HG03095 (cell line): ENCODE measurements at regions not wholly inside any gene's neighbourhood (a gene's known extent, or its start where the extent isn't known, plus 50 kb on each side); places are given as distances from the start of the nearest gene placed in this dataset.
"Not testable (repeated sequence)": the region's sequence is repeated elsewhere in the genome, so short reads cannot be mapped to it uniquely, and the experiment has no call there.

ENCODE experiments used
- ATAC-seq: cut with Tn5 transposase; IDR thresholded peaks from one replicate; pipeline ENCODE4 v1.9.1; 2021; ENCODE audit warnings: moderate library complexity; ENCODE audit not compliant: unreplicated experiment

DNA sequence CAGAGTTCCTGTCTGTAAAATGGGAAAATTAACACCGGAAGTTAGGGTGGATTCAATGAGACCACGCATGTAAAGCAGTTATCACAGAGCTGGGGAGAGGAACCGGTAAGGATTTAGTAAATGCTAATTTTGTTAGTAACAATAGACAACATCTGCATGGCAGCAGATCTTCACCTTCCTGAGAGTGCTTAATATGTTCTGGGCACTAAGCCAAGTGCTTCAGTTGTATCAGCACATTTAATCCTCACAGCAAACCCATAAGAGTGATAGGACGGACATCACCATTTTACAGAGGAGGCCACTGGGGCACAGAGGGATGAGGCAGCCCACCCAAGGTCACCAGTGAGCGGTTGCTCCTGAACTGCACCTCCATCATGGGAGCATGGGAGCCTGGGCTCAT lies 189.4 kb downstream of the WNT5A start:
- ATAC-seq: no peak

DNA sequence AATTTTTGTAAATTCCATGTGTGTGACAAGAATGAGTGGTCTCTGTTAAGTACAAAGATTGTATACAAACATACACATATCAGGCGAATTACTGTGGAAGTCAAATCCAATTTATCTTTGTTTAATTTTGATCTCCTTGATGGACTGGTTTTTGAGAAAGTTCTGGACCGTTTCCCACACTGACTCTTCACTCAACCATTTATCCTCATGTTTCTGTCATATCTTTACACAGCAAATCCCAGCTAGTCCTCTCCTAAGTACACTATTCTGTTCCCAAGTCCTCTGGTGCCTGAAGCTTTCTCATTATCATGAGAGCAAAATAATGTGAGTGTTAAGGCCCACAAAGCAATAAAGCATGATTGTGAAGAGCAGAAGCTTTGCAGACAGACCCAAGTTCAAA lies 189.9 kb downstream of the WNT5A start:
- ATAC-seq: no peak

DNA sequence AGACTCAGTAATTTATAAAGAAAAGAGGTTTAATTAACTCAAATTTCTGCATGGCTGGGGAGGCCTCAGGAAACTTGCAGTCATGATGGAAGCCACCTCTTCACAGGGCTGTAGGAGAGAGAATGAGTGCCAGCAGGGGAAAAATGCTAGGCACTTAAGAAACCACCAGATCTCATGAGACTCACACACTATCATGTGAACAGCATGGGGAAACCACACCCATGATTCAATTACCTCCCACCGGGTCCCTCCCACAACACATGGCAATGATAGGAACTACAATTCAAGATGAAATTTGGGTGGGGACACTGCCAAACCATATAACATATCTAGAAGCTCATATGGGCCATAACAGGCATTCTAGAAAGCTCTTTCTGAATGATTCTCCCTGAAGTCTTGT lies 190.3 kb downstream of the WNT5A start:
- no peak for ATAC-seq

DNA sequence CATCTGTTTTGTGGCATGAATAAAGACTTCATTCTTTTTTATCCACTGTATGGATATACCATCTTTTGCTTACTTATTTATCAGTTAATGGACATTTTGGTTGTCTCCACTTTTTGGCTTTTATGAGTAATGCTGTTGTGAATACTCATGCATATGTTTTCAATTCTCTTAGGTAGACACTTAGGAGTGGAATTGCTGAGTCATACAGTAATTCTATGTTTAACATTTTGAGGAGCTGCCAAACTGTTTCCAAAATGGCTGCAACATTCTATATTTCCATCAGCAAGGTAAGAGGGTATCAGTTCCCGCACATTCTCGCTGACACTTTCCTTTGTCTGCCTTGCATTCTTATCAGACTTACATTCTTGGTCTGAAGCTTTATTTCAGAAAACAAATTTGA lies 191.1 kb downstream of the WNT5A start:
- no peak for ATAC-seq

DNA sequence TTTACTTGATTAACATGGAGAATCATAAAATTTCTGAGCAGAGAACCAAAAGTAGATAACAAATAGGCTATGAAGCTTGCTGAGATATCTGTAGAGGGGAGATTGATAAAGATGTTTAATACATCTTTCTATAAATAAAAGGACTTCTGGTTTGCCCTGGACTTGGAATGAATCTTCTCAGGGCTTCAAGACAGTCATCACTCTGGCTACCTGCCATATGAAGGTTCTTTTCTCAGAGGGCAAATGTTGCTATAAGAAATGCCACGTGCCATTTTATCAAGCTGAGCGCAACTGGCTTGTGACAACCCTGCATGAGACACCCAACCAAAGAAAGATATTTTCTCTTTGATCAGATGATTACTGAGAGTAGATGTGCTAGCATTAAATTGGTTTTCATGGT lies 192.5 kb downstream of the WNT5A start:
- no peak for ATAC-seq

DNA sequence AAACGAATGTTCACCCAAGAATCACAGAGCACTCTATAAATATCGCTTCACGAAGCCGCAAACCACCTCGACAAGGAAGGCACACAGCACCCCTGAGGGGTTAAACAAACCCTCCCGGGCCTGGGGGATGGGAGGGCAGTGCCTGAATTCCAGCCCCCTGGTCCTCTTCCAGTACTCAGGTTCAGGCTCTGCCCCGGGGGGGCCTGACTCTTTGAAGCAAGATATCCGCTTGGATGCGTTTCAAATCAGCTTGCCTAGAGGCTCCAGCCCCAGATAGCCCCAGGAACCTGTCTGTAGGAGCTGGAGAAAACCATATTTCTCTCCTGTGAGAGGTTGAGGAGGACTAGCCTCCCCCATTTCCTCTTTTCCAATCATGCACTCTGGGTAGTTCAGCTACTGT lies 194.7 kb downstream of the WNT5A start:
- no peak for ATAC-seq

DNA sequence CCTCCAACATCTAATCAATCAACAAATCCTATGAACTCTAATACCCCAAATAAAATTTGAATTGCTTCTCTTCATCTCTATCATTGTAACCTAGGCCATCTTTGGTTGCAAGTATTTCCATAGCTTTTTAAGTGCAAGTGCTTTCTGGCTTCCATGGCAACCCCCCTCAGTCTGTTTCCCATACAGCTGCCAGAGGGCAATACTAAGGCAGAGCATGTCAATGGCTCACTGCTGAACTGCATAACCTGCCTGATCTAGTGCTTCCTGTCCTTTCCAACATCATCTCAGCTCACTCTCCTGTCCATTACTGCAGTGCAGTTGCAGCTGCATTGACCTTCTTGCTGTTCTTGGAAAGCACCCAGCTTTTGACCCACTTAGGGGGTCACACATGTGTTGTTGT lies 198.4 kb downstream of the WNT5A start:
- ATAC-seq: no peak

DNA sequence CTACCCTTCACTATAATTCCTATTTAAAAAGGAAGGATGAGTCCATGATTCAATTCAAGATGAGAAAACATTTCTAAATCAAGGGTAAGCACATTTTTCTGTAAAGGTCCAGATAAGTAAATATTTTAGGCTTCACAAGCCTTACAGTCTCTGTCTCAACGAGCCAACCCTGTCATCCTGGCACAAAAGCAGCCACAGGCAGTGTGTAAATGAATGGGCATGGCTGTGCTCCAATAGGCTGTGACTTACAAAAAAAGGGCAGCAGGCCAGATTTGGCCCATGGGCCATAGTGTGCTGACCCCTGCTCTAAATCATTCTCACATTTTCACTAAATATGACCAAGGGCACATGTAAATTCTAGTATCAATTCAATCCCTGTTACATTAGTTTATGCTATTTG lies 200.4 kb downstream of the WNT5A start:
- no peak for ATAC-seq

DNA sequence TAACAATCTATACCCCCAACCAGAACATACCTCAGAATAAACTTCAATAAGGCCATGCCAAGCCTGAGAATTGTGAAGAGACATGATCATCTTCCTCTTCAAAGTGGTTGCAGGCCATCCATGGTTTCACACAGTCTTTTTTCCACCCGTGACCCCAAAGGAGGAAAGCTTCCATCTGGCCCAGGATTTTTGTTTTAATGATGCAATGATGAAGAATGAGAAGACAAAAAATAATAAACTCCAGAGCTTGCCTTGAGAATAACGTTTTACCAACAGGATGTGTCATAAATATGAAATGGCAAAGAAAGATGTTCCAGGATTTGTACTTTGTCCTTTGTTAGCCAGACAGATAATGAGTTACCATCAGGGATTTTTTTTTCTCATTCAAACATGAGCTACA lies 201.9 kb downstream of the WNT5A start:
- no peak for ATAC-seq

DNA sequence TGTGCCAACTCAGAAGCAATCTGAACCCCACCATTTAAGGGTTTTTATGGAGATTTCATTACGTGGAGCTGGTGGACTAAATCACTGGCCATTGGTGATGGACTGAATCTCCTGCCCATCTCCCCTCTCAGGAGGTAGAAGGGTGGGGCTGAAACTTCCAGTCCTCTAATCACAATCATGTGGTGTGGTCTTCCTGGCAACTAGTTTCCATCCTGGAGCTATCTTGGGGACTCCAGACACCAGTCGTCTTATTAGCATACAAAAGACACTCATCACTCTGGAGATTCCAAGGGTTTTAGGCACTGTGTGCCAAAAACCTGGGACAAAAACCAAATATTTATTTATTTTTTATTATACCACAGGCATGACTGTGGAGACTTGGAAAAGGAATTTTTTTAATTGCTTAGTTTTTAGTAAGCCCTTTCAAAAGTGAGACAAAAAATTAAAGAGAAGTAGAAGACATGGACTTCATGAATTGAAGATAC lies 203.6 kb downstream of the WNT5A start:
- ATAC-seq: no peak

DNA sequence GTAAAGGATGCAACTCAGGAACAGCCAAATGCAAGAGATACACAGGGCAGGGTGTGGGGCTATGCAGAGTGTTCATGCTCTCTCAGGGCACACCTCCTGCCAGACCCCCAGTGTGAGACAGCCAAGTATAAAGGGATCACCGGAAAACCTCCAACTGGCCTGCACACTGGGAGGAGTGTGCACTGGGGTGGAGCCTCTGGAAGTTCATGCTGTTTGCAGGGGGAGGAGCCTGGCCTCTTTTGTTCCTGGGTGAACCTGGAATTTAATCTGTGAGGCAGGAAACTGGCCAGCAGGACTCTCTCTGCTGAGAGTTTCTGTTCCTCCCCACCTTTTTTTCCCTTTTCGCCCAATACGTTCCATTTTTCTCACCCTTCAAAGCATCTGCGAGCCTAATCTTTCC lies 204.1 kb downstream of the WNT5A start:
- ATAC-seq: no peak

DNA sequence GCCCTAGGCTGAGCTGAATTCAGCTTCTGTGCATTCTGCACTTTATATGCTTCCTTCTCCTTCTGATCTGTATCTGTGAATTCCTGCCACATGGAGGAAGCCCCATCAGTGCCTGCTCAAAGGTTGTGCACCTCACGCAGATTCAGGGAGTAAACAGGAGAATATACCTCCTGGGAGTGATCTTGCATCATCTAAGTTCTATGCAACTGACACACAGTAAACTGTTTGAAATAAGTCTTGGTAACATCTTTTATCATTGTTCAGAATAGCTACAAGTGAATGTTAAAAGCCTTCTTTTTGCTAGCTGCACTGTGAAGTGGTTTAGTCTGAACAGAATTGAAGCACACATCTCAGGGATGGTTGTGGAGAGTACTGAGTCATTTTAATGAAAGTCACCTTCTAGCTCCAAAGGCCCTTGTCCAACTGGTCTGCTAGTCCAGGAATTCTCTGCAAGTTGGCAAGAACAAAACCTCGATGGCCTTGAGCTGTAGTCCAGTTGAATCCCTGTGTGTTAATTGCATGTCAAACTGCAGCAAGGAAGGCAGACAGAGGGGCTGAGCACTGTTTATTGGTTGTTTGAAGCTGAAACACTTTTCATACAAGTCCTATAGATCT lies 215.0 kb downstream of the WNT5A start:
- ATAC-seq: no peak

DNA sequence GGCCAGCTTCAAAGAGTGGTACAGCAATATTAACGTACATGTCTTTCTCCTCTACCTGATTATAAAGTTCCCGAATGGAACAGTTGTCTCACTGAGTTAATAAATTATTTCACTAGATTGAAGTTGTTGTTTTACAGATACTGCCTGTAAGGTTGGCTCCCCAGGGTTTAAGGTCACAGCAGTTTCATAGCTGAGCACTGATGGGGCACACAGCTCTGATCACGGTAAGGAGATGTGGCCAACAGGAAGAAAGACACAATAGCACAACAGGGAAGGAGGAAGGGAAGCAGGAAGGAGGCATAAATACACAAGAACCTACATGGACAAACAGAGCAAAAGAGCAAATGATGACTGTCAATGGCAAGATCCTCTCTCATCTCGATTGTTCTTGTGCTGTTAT lies 215.6 kb downstream of the WNT5A start:
- ATAC-seq: no peak

DNA sequence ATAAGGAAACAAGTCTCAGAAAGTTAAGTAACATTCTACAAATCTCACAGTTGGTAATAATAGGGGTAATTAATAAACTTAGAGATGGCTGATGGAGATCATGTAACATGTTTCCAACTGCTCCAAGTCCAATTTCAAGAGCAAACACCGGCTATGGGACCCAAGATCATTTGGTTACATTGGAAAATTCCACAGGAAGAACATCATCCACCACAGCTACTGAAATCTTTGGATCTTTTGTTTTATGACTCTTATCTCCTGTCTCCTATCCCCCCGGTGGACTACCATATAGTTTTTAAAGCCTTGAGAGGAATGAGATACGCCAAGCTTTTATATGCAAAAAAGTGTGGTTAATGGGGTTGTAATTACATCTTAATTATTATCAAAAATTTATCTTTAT lies 216.1 kb downstream of the WNT5A start:
- ATAC-seq: no peak

DNA sequence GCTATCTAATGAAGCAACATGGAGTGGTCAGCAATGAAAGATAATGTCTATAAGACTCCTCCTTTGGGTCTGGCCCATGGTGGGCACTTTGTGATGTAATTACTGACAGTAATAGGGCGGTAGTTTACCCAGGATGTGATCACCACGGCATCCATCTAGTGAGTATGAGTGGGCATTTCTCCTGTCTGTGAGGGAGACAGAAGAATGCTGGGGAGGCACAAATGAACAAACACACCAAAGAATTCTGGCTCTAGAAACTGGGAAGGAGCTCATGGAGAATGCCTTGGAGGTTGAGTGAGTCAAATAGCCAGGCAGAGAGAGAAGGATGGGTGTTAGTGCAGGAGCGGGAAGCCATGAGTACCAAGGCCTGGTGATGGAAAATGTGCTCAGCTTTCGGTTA lies 217.5 kb downstream of the WNT5A start:
- no peak for ATAC-seq

DNA sequence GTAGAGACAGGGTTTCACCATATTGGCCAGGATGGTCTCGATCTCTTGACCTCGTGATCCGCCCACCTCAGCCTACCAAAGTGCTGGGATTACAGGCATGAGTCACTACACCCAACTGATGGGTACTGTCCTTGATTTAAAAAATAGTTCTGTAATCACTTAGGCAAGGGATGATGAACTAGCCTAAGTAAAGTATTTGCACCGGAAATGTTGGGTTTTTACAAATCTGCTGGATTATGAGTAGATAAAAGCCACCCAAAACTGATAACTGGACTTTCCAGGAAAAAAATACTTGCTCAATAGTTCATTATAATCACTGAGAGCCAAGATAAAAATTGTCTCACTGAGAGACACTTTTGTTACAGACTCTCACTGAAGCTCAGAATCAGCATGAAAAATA lies 218.0 kb downstream of the WNT5A start:
- ATAC-seq: no peak

DNA sequence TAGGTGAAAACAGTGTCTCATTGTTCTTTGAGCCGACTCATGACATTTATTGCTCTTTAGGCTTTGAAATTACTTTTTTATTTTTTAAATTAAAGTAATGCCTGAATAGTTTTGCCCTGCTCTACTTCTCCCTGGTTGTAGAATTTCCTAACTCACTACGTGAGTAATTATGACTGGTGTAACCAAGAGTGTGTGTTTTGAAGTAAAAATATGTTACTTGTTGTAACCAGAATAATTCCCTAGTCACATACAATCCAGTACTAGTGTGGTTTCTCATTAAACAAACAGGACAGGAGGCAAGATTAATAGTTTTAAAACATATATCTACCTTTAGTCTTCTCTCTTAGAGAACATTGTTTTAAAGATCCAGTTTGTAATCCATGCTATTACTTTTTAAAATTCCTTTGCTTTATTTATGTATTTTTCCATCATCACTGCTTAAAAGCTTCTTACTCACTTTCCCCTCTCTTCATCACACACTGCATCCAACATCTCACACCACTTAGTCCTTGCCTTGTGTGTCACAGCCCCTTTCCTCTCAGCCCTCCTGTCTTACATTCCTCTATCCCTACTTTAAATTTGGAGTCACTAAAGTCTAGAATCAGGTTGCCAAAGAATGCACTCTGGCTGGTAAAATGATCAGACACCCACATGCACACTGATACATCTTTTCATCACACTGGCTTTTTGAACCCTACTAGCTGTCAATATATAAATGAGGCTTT lies 219.7 kb downstream of the WNT5A start:
- ATAC-seq: no peak

DNA sequence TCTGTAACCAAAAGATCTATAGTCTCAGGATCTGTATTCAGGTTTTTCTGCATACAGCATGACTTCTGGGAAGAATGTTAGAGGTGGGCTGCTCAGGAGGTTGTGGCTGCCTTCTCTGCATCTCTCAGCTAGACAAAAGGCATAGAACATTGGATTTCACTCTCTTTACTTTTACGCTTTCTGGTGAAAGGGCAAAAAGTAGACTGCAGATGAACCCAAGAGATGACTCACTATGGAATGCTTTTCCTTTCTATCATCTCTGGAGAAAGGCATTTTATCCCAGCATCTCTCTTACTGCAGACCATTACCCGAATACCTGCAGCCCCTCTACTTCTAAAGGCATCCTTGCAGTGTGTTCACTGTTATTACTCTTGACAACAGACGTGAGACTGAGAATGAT lies 222.2 kb downstream of the WNT5A start:
- ATAC-seq: no peak

DNA sequence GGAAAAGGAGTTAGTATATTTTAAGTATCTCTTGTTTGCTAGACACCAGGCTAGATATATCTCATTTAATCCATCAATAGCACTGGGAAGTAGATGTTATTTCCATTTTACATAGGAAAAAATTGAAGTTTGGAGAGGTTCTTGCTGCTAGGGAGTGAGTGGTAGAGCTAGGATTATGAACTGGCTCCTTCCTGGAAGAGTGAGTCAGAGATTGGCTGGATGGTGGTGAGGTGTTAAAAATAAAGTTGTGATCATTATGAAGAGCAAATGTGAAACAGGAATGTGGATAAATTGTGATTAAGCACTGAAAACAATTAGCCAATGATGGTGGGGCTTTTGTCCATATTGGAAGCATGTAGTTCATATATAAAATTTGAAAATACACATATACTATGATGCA lies 234.2 kb downstream of the WNT5A start:
- no peak for ATAC-seq

DNA sequence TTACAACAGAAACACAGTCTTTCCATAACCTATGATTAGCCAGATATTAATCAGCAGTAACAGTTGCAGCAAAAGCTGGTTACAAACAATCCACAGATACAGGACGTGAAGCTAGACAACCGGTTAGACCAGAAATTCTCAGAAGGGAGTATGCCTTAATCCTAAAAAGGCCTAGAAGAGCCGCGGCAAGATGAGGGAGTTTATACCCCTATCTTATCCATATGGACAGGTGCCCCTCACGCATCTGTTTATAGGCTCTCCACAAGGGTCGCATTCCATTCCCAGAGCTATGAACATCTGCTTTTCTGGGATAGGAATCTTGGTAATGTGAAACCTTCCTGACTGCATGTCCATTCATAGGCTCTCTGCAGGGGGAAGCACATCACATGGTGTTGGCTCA lies 237.9 kb downstream of the WNT5A start:
- ATAC-seq: not testable (repeated sequence)

DNA sequence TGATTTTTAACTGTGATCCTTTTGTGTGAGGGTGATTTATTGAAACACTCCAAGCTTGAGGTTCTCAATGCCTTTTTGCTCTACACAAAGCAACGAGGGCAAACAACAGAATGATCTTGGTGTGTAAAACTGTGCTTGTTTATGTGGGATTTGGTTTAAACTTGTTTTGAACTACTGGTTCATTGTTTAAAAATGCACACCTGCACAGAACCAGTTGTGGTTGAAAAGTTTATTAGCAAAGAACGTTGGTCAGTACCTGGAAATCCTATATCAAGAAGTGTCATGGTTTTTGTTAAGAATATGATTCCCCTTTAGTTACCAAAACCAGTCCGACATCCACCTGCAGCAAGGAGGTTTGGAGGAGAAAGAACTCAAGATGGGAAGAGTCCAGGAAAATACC lies 239.4 kb downstream of the WNT5A start:
- ATAC-seq: no peak

DNA sequence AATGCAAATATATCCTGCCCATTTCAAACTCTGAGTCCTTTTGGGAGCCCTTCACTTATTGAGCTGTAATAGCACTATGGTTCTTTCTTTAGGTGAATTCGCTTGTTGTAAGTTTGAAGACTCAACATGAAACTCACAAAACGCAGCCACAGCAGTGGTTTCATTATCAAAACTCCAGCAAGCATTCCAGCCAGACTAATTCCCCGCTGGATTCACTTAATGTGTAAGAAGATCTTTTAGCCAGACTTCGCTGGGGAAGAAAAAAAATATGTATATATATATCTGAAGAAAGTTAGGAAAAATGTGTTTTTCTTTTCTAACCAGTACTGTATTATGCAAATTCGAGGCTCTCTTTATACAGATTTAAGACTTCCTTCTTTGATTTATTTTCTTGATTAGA lies 241.1 kb downstream of the WNT5A start:
- ATAC-seq: no peak

DNA sequence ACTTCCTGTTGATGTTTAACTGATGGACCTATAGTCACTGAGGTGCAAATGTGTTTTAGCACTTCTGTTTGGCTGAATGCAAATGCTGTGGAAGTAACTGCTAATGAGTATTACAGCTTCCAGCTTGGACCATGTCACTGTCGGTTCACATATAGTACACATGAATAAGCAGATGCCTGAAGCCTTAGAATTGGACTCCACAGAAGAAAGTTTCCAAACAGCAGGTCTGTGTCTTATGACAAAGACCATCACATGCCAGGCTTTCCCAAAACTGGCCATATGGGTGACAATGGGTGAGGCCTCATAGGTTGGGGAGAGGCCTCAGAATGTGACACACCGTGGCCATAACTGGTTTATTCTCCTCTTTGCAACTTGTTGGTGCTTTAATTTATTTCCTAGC lies 241.8 kb downstream of the WNT5A start:
- no peak for ATAC-seq
